ENCODE measurements at regions not wholly inside any gene's neighbourhood (a gene's known extent, or its start where the extent isn't known, plus 50 kb on each side); places are given as distances from the start of the nearest gene placed in this dataset.

- no peak for TF ChIP-seq CTCF (IDR thresholded peaks at IDR 0.05)
- no peaks in the 10 kb centered on the region for H3K36me3 ChIP-seq
- no peaks in the 10 kb centered on the region for H3K27me3 ChIP-seq
- H3K27ac ChIP-seq, result no peak overlapping the region
- no peak for DNase-seq
- no peak overlapping the region for H3K4me3 ChIP-seq
- no peaks in the 10 kb centered on the region for H3K4me1 ChIP-seq
- H3K9me3 ChIP-seq, result no peaks in the 10 kb centered on the region
Observed at GRCh38 chr4:30619679-30620078, 100.5 kb upstream of the PCDH7 start.

DNA sequence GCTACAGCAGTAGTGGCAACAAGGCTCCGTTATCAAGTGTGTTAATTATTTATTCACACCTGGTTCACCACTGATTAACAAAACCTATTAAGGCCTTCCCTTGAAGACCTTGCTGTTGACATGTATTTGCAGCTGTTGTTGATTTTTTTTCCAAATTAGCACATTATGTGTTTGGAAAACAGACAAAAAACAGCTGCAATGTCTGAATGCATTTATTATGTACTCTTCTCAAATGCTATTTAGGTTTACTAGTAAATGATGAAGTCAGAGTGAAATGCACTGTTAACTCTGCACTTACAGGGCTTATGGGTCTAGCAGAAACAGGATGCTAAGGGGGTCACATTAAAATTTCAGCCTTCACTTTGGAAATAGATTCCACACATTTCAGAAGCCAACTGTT is 99.5 kb upstream of the PCDH7 start:
- Histone ChIP-seq H3K27ac (no peak overlapping the region), H3K9me3 (no peaks in the 10 kb centered on the region), H3K27me3 (no peaks in the 10 kb centered on the region), H3K36me3 (no peaks in the 10 kb centered on the region), H3K4me3 (no peak overlapping the region), H3K4me1 (no peaks in the 10 kb centered on the region)
- TF ChIP-seq POLR2A (IDR thresholded peaks at IDR 0.05), result no peak
- no peak for TF ChIP-seq CTCF (IDR thresholded peaks at IDR 0.05)
- DNase-seq, result no peak

GRCh38 chr4:30630431-30630830 is 89.7 kb upstream of the PCDH7 start:
- Histone ChIP-seq H3K9me3 (no peaks in the 10 kb centered on the region), H3K27me3 (no peaks in the 10 kb centered on the region), H3K36me3 (no peaks in the 10 kb centered on the region), H3K27ac (no peak overlapping the region), H3K4me1 (no peaks in the 10 kb centered on the region), H3K4me3 (no peak overlapping the region)
- no peak for TF ChIP-seq POLR2A (IDR thresholded peaks at IDR 0.05)
- no peak for TF ChIP-seq CTCF (IDR thresholded peaks at IDR 0.05)
- DNase-seq, result no peak

DNA sequence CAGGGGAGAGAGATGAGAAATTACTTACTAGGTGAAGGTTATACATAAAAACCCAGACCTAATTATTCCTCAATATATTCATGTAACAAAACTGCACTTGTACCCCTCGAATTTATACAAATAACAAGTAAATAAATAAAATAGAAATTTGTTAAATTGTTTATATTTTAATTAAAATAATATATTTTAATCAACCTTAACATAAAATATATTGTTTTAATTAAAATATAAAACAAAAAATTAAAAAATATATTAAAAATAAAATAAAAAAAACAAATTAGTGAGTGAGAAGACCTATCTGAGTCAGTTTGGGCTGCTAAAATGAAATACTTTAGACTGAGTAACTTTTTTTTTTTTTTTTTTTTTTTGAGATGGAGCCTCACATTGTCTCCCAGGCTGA is 87.4 kb upstream of the PCDH7 start:
- Histone ChIP-seq H3K27ac (no peak overlapping the region), H3K4me3 (no peak overlapping the region), H3K9me3 (no peaks in the 10 kb centered on the region), H3K36me3 (no peaks in the 10 kb centered on the region), H3K4me1 (no peaks in the 10 kb centered on the region), H3K27me3 (no peaks in the 10 kb centered on the region)
- TF ChIP-seq CTCF (IDR thresholded peaks at IDR 0.05) (no peak), POLR2A (IDR thresholded peaks at IDR 0.05) (no peak)
- DNase-seq, result no peak

GRCh38 chr4:30641345-30641744 is 78.8 kb upstream of the PCDH7 start:
- H3K27ac ChIP-seq, result no peak overlapping the region
- no peaks in the 10 kb centered on the region for H3K27me3 ChIP-seq
- H3K4me1 ChIP-seq, result no peaks in the 10 kb centered on the region
- no peak overlapping the region for H3K4me3 ChIP-seq
- TF ChIP-seq POLR2A (IDR thresholded peaks at IDR 0.05), result no peak
- TF ChIP-seq CTCF (IDR thresholded peaks at IDR 0.05), result no peak
- H3K36me3 ChIP-seq, result no peaks in the 10 kb centered on the region
- no peaks in the 10 kb centered on the region for H3K9me3 ChIP-seq
- DNase-seq, result no peak

DNA sequence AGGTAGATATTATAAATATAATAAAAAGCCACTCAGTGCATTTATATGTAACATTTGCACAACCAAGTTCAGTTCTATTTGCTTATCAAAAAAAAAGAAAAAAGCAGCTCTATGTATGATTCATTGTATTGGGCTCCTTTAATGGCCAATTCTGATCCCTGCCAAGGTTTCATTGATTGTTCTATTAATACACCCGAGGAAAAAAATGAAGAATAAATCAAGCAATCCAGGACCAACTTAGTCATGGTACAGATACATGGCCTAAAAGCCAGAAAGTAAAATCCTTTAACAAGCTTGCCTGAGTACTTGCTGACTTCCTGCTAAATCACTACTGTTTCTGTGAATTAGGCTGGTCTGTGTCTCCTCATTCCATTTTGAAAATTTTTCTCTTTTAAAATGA is 77.6 kb upstream of the PCDH7 start:
- no peak for TF ChIP-seq POLR2A (IDR thresholded peaks at IDR 0.05)

More for the DNA sequence above, 77.6 kb upstream of the PCDH7 start:
- Histone ChIP-seq H3K36me3 (no peaks in the 10 kb centered on the region), H3K9me3 (no peaks in the 10 kb centered on the region), H3K4me1 (no peaks in the 10 kb centered on the region), H3K27ac (no peak overlapping the region), H3K4me3 (no peak overlapping the region), H3K27me3 (no peaks in the 10 kb centered on the region)
- DNase-seq, result no peak
